HUDEP-2 (cell line): ENCODE measurements at regions not wholly inside any gene's neighbourhood (a gene's known extent, or its start where the extent isn't known, plus 50 kb on each side); places are given as distances from the start of the nearest gene placed in this dataset.

Experiments
- DNase-seq, 76 experiments: peaks; one replicate each; lab custom pipeline; 2025; ENCODE audit not compliant: unreplicated experiment in 76 of 76; lab: John Stamatoyannopoulos, UW

GRCh38 chr2:181240844-181241243, 216.3 kb upstream of the ITGA4 start:
- no peak for DNase-seq

GRCh38 chr2:181241366-181241765, 215.8 kb upstream of the ITGA4 start:
- no peak for DNase-seq

GRCh38 chr2:181241797-181242196, 215.4 kb upstream of the ITGA4 start:
- DNase-seq = no peak

- DNase-seq = no peak
Observed at GRCh38 chr2:181242262-181242661, 214.9 kb upstream of the ITGA4 start.

- no peak for DNase-seq
Observed at GRCh38 chr2:181243319-181243718, 213.9 kb upstream of the ITGA4 start.

- no peak for DNase-seq
Observed at GRCh38 chr2:181250691-181251090, 206.5 kb upstream of the ITGA4 start.

- DNase-seq = no peak
Observed at GRCh38 chr2:181252262-181253148, 204.7 kb upstream of the ITGA4 start.

- no peak for DNase-seq
Observed at GRCh38 chr2:181253438-181253837, 203.7 kb upstream of the ITGA4 start.

GRCh38 chr2:181255651-181256050, 201.5 kb upstream of the ITGA4 start:
- DNase-seq = no peak

GRCh38 chr2:181258720-181259119, 198.5 kb upstream of the ITGA4 start:
- DNase-seq = no peak

GRCh38 chr2:181262782-181263181, 194.4 kb upstream of the ITGA4 start:
- no peak for DNase-seq

GRCh38 chr2:181264001-181264400, 193.2 kb upstream of the ITGA4 start:
- DNase-seq = no peak

GRCh38 chr2:181264441-181264840, 192.7 kb upstream of the ITGA4 start:
- DNase-seq = no peak

- no peak for DNase-seq
Observed at GRCh38 chr2:181266614-181267013, 190.6 kb upstream of the ITGA4 start.

GRCh38 chr2:181268174-181268867, 188.9 kb upstream of the ITGA4 start:
- no peak for DNase-seq

GRCh38 chr2:181273986-181274385, 183.2 kb upstream of the ITGA4 start:
- no peak for DNase-seq

- no peak for DNase-seq
Observed at GRCh38 chr2:181275643-181276070, 181.5 kb upstream of the ITGA4 start.

GRCh38 chr2:181281206-181281832, 175.9 kb upstream of the ITGA4 start:
- DNase-seq = no peak

GRCh38 chr2:181285116-181285515, 172.1 kb upstream of the ITGA4 start:
- DNase-seq = no peak

GRCh38 chr2:181289698-181290097, 167.5 kb upstream of the ITGA4 start:
- no peak for DNase-seq

GRCh38 chr2:181290182-181290581, 167.0 kb upstream of the ITGA4 start:
- DNase-seq = no peak

GRCh38 chr2:181294979-181295378, 162.2 kb upstream of the ITGA4 start:
- DNase-seq = no peak
